Peyer's patch (tissue), 4 donors: ENCODE measurements at regions not wholly inside any gene's neighbourhood (a gene's known extent, or its start where the extent isn't known, plus 50 kb on each side); places are given as distances from the start of the nearest gene placed in this dataset.

Experiments
- DNase-seq, 3 donors: peaks; one replicate each; pipeline ENCODE4 v3.0.0-alpha.2; 2017 to 2019
- H3K27ac ChIP-seq, 4 donors: fragments of 200-600 bp; sonication (generic); one replicate each; pipeline ENCODE4 v1.5.1; 2016 to 2019
- H3K27me3 ChIP-seq, 2 donors: fragments of 200-600 bp; sonication (generic); one replicate each; pipeline ENCODE4 v1.5.1; 2019
- H3K36me3 ChIP-seq, 3 donors: fragments of 200-600 bp; sonication (generic); one replicate each; pipeline ENCODE4 v1.5.1; 2016 to 2019
- H3K4me1 ChIP-seq, 4 donors: fragments of 200-600 bp; sonication (generic); one replicate each; pipeline ENCODE4 v1.5.1; 2016 to 2019
- H3K4me3 ChIP-seq, 4 donors: fragments of 200-600 bp; sonication (generic); 1 replicate in 3 of 4; 2 replicates in 1 of 4; pipeline ENCODE4 v1.5.1; 2016 to 2019; ENCODE audit warnings: mild to moderate bottlenecking in 1 of 4
- H3K9me3 ChIP-seq, 4 donors: fragments of 200-600 bp; sonication (generic); one replicate each; pipeline ENCODE4 v1.5.1; 2016 to 2019; ENCODE audit warnings: mild to moderate bottlenecking in 1 of 4
- CTCF ChIP-seq, 6 experiments: fragments of 450-650 bp in 4 of 6; fragments of 200-600 bp in 2 of 6; sonication (generic) in 1 of 6; IDR thresholded peaks; one replicate each; pipeline ENCODE4 v1.5.1; 2017 to 2019; ENCODE audit warnings: antibody characterized with exemption in 6 of 6, mild to moderate bottlenecking in 3 of 6, moderate library complexity in 1 of 6
- POLR2A ChIP-seq, 2 donors: fragments of 450-650 bp; IDR thresholded peaks; one replicate each; pipeline ENCODE4 v1.5.1; 2017; ENCODE audit warnings: antibody characterized with exemption in 2 of 2, mild to moderate bottlenecking in 2 of 2, moderate library complexity in 2 of 2

DNA sequence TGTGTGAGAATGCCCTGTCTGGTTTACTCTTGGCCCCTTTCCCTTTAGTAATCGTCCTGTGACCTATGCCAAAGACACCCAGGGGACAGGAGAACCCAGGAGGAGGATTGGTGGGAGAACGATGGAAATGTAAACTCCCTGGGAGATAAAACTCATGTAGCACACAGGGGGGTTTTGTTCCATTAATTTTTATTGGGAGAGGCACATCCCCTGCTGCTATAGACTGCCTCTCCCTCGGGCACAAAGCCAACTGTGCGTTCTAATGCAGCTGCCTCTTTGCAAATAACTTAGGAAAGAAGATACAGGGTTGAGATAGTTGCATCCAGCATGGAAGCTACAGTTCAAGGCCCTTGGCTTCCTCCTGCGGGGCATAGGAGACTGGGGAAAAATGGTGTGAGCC, 489.6 kb downstream of the SLC4A3 start:
- H3K36me3 ChIP-seq, result no peaks in the 10 kb centered on the region
- no peaks in the 10 kb centered on the region for H3K4me1 ChIP-seq
- no peaks in the 10 kb centered on the region for H3K9me3 ChIP-seq
- DNase-seq, result no peak
- no peak overlapping the region for H3K4me3 ChIP-seq
- H3K27ac ChIP-seq, result no peak overlapping the region
- no peak for TF ChIP-seq POLR2A (IDR thresholded peaks at IDR 0.05)
- TF ChIP-seq CTCF (IDR thresholded peaks at IDR 0.05), result no peak
- no peaks in the 10 kb centered on the region for H3K27me3 ChIP-seq

DNA sequence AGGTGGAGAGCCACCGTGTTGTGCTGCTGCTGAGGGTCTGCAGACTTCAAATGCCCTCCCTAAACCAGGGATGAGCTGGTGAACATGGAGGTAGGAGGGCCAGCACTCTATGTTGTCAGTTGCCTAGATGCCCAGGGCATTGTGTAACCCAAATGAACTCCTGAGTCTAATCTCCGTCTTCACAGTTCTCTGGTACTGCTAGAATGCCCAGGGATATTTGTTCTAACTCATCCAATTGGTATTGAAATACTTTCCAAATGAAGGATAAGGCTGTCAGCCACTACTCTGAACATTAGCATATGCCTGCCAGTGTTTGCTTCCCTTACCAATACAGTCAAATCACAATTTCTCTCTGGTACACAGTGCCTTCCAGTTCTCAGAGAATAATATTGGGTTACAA, 492.6 kb downstream of the SLC4A3 start:
- Histone ChIP-seq H3K27ac (no peak overlapping the region), H3K9me3 (no peaks in the 10 kb centered on the region), H3K36me3 (no peaks in the 10 kb centered on the region), H3K4me1 (no peaks in the 10 kb centered on the region), H3K27me3 (no peaks in the 10 kb centered on the region), H3K4me3 (no peak overlapping the region)
- no peak for TF ChIP-seq CTCF (IDR thresholded peaks at IDR 0.05)
- TF ChIP-seq POLR2A (IDR thresholded peaks at IDR 0.05), result no peak
- DNase-seq, result no peak

DNA sequence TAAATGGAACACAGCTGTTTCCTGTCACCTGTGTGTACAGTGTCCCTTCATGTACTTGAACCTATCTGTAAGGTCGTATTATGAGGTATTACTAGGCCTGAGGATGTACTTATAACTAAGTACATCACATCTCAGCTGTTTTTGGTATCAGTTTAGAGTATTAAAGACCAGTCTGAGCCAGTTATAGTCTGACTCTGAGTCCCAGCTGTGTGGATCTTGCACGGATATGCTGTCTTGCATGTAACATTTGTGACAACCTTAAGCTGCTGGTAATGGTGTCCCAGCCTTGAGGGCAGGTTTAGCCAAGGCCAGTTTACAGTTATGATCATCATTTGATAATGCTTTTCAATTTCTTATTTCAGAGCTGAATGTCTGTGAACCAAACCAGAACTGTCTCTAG, 496.3 kb downstream of the SLC4A3 start:
- Histone ChIP-seq H3K27me3 (no peaks in the 10 kb centered on the region), H3K4me1 (no peaks in the 10 kb centered on the region), H3K27ac (no peak overlapping the region), H3K36me3 (no peaks in the 10 kb centered on the region), H3K9me3 (no peaks in the 10 kb centered on the region), H3K4me3 (no peak overlapping the region)
- no peak for TF ChIP-seq CTCF (IDR thresholded peaks at IDR 0.05)
- no peak for TF ChIP-seq POLR2A (IDR thresholded peaks at IDR 0.05)
- DNase-seq, result no peak

GRCh38 chr2:220125551-220125950, 498.1 kb downstream of the SLC4A3 start:
- Histone ChIP-seq H3K36me3 (no peaks in the 10 kb centered on the region), H3K9me3 (no peaks in the 10 kb centered on the region), H3K27me3 (no peaks in the 10 kb centered on the region), H3K4me1 (no peaks in the 10 kb centered on the region), H3K4me3 (no peak overlapping the region), H3K27ac (no peak overlapping the region)
- TF ChIP-seq POLR2A (IDR thresholded peaks at IDR 0.05), result no peak
- TF ChIP-seq CTCF (IDR thresholded peaks at IDR 0.05), result no peak
- no peak for DNase-seq

- DNase-seq, result no peak
- H3K4me1 ChIP-seq, result no peaks in the 10 kb centered on the region
- H3K27ac ChIP-seq, result no peak overlapping the region
- no peak overlapping the region for H3K4me3 ChIP-seq
- no peaks in the 10 kb centered on the region for H3K36me3 ChIP-seq
- no peaks in the 10 kb centered on the region for H3K27me3 ChIP-seq
- TF ChIP-seq CTCF (IDR thresholded peaks at IDR 0.05), result no peak
- no peak for TF ChIP-seq POLR2A (IDR thresholded peaks at IDR 0.05)
- H3K9me3 ChIP-seq, result no peaks in the 10 kb centered on the region
Measured at GRCh38 chr2:220127311-220127710, 499.9 kb downstream of the SLC4A3 start.

DNA sequence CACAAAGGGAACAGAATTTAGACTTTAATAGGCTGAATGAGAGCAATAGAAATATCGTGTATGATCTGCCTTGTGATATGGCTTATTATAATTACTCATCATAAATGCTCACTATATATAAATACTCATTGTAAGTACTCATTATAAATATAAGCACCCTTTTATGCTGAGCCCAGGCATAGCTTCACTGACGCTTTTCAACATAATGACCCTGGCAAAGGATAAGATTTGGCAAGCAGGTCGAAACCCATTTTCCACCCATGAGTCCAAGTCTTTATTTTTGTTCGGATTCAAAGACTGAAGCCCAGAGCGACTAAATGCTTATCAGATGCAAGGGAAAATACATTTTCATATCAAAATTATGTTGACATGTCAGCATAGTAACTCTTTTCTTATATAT, 500.4 kb downstream of the SLC4A3 start:
- no peak for DNase-seq
- no peak overlapping the region for H3K27ac ChIP-seq
- TF ChIP-seq CTCF (IDR thresholded peaks at IDR 0.05), result no peak
- TF ChIP-seq POLR2A (IDR thresholded peaks at IDR 0.05), result no peak
- H3K27me3 ChIP-seq, result no peaks in the 10 kb centered on the region
- H3K36me3 ChIP-seq, result no peaks in the 10 kb centered on the region
- no peaks in the 10 kb centered on the region for H3K4me1 ChIP-seq
- H3K9me3 ChIP-seq, result no peaks in the 10 kb centered on the region
- no peak overlapping the region for H3K4me3 ChIP-seq
